LNCAP (cell line): ENCODE measurements at regions not wholly inside any gene's neighbourhood (a gene's known extent, or its start where the extent isn't known, plus 50 kb on each side); places are given as distances from the start of the nearest gene placed in this dataset.

Experiments used
- CTCF ChIP-seq: fragments of 450-650 bp; IDR thresholded peaks from 2 replicates; pipeline ENCODE4 v1.5.1; 2017; ENCODE audit warnings: mild to moderate bottlenecking

GRCh38 chr5:135137146-135137915, 103.3 kb upstream of the PITX1 start:
- TF ChIP-seq CTCF = no peak

- no peak for TF ChIP-seq CTCF
Measured at GRCh38 chr5:135136546-135136945, 102.5 kb upstream of the PITX1 start.

GRCh38 chr5:135135530-135136226, 101.7 kb upstream of the PITX1 start:
- no peak for TF ChIP-seq CTCF

- TF ChIP-seq CTCF = no peak
Measured at GRCh38 chr5:135134691-135135381, 100.8 kb upstream of the PITX1 start.

GRCh38 chr5:135133698-135134515, 99.9 kb upstream of the PITX1 start:
- TF ChIP-seq CTCF = no peak

DNA sequence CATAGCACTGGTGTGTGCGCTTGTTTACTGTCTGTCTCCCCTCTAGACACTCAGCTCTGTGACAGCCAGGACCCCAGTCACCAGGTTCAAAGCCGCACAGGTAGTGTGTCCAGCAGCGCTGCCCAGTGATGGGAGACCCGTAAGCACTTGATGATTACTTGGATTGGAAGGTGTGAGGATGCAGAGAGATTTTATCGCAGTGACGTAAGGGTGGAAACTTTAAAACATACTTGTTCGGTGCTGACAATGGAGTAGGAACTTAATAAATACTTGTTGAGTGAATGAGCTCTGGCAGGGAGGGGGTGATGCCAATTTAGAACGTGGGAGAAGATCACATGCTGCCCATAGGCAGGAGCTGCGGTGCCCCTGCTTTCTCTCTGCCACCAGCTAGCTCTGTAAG, 99.2 kb upstream of the PITX1 start:
- TF ChIP-seq CTCF = no peak
